ENCODE measurements at regions not wholly inside any gene's neighbourhood (a gene's known extent, or its start where the extent isn't known, plus 50 kb on each side); places are given as distances from the start of the nearest gene placed in this dataset.
"Not testable (repeated sequence)": the region's sequence is repeated elsewhere in the genome, so short reads cannot be mapped to it uniquely, and the experiment has no call there.

- Histone ChIP-seq H3K27ac (no peak overlapping the region), H3K36me3 (ENCODE audit: control insufficient read depth, insufficient read depth, low read length) (no peaks in the 10 kb centered on the region), H2AFZ (no peak overlapping the region), H3K9ac (no peak overlapping the region), H3K79me2 (no peaks in the 10 kb centered on the region), H3K4me1 (no peaks in the 10 kb centered on the region), H3K9me3 (ENCODE audit: control insufficient read depth, low read length) (no peaks in the 10 kb centered on the region), H3K4me2 (ENCODE audit: low read length) (no peak overlapping the region), H3K27me3 (ENCODE audit: control insufficient read depth, insufficient read depth, low read length) (no peaks in the 10 kb centered on the region), H3K4me3 (ENCODE audit: low read depth, low read length) (no peak overlapping the region)
- TF ChIP-seq CTCF (IDR thresholded peaks at IDR 0.05): no peak
Measured at GRCh38 chr12:25681580-25681979, 128.5 kb upstream of the LMNTD1 start.

GRCh38 chr12:25682421-25682820 is 129.3 kb upstream of the LMNTD1 start:
- no peaks in the 10 kb centered on the region for H3K4me1 ChIP-seq
- H3K9ac ChIP-seq: no peak overlapping the region
- H3K27ac ChIP-seq: no peak overlapping the region
- H3K27me3 ChIP-seq (ENCODE audit: control insufficient read depth, insufficient read depth, low read length): no peaks in the 10 kb centered on the region
- no peaks in the 10 kb centered on the region for H3K9me3 ChIP-seq (ENCODE audit: control insufficient read depth, low read length)
- no peaks in the 10 kb centered on the region for H3K36me3 ChIP-seq (ENCODE audit: control insufficient read depth, insufficient read depth, low read length)
- no peak overlapping the region for H3K4me2 ChIP-seq (ENCODE audit: low read length)
- TF ChIP-seq CTCF (IDR thresholded peaks at IDR 0.05): no peak
- no peak overlapping the region for H2AFZ ChIP-seq
- H3K4me3 ChIP-seq (ENCODE audit: low read depth, low read length): no peak overlapping the region
- no peaks in the 10 kb centered on the region for H3K79me2 ChIP-seq

- H3K79me2 ChIP-seq: no peaks in the 10 kb centered on the region
- no peak overlapping the region for H3K4me3 ChIP-seq (ENCODE audit: low read depth, low read length)
- no peak overlapping the region for H3K27ac ChIP-seq
- no peak overlapping the region for H3K9ac ChIP-seq
- H3K27me3 ChIP-seq (ENCODE audit: control insufficient read depth, insufficient read depth, low read length): no peaks in the 10 kb centered on the region
- no peak overlapping the region for H3K4me2 ChIP-seq (ENCODE audit: low read length)
- no peaks in the 10 kb centered on the region for H3K4me1 ChIP-seq
- H2AFZ ChIP-seq: no peak overlapping the region
- no peaks in the 10 kb centered on the region for H3K36me3 ChIP-seq (ENCODE audit: control insufficient read depth, insufficient read depth, low read length)
- TF ChIP-seq CTCF (IDR thresholded peaks at IDR 0.05): no peak
- no peaks in the 10 kb centered on the region for H3K9me3 ChIP-seq (ENCODE audit: control insufficient read depth, low read length)
Measured at GRCh38 chr12:25684070-25684469, 131.0 kb upstream of the LMNTD1 start.

- Histone ChIP-seq H2AFZ (no peak overlapping the region), H3K79me2 (no peaks in the 10 kb centered on the region), H3K27ac (no peak overlapping the region), H3K36me3 (ENCODE audit: control insufficient read depth, insufficient read depth, low read length) (no peaks in the 10 kb centered on the region), H3K27me3 (ENCODE audit: control insufficient read depth, insufficient read depth, low read length) (no peaks in the 10 kb centered on the region), H3K4me2 (ENCODE audit: low read length) (no peak overlapping the region), H3K4me1 (no peaks in the 10 kb centered on the region), H3K4me3 (ENCODE audit: low read depth, low read length) (no peak overlapping the region), H3K9ac (no peak overlapping the region), H3K9me3 (ENCODE audit: control insufficient read depth, low read length) (no peaks in the 10 kb centered on the region)
- TF ChIP-seq CTCF (IDR thresholded peaks at IDR 0.05): no peak
Measured at GRCh38 chr12:25686351-25686750, 133.3 kb upstream of the LMNTD1 start.

- Histone ChIP-seq H3K4me3 (ENCODE audit: low read depth, low read length) (no peak overlapping the region), H3K27me3 (ENCODE audit: control insufficient read depth, insufficient read depth, low read length) (no peaks in the 10 kb centered on the region), H3K79me2 (no peaks in the 10 kb centered on the region), H3K4me2 (ENCODE audit: low read length) (no peak overlapping the region), H3K27ac (no peak overlapping the region), H3K9ac (no peak overlapping the region), H2AFZ (no peak overlapping the region), H3K36me3 (ENCODE audit: control insufficient read depth, insufficient read depth, low read length) (no peaks in the 10 kb centered on the region), H3K9me3 (ENCODE audit: control insufficient read depth, low read length) (no peaks in the 10 kb centered on the region), H3K4me1 (no peaks in the 10 kb centered on the region)
- no peak for TF ChIP-seq CTCF (IDR thresholded peaks at IDR 0.05)
Measured at GRCh38 chr12:25687226-25687625, 134.1 kb upstream of the LMNTD1 start.

GRCh38 chr12:25688851-25689250 is 135.8 kb upstream of the LMNTD1 start:
- H2AFZ ChIP-seq; H3K9me3 ChIP-seq (ENCODE audit: control insufficient read depth, low read length); H3K4me2 ChIP-seq (ENCODE audit: low read length); H3K36me3 ChIP-seq (ENCODE audit: control insufficient read depth, insufficient read depth, low read length); H3K27ac ChIP-seq; H3K27me3 ChIP-seq (ENCODE audit: control insufficient read depth, insufficient read depth, low read length); H3K4me1 ChIP-seq; H3K79me2 ChIP-seq; H3K4me3 ChIP-seq (ENCODE audit: low read depth, low read length); H3K9ac ChIP-seq: not testable (repeated sequence)
